ENCODE measurements at regions not wholly inside any gene's neighbourhood (a gene's known extent, or its start where the extent isn't known, plus 50 kb on each side); places are given as distances from the start of the nearest gene placed in this dataset.
"Not testable (repeated sequence)": the region's sequence is repeated elsewhere in the genome, so short reads cannot be mapped to it uniquely, and the experiment has no call there.

GRCh38 chr6:92361990-92362389 lies 1057.4 kb downstream of the EPHA7 start:
- DNase-seq, result no peak

DNA sequence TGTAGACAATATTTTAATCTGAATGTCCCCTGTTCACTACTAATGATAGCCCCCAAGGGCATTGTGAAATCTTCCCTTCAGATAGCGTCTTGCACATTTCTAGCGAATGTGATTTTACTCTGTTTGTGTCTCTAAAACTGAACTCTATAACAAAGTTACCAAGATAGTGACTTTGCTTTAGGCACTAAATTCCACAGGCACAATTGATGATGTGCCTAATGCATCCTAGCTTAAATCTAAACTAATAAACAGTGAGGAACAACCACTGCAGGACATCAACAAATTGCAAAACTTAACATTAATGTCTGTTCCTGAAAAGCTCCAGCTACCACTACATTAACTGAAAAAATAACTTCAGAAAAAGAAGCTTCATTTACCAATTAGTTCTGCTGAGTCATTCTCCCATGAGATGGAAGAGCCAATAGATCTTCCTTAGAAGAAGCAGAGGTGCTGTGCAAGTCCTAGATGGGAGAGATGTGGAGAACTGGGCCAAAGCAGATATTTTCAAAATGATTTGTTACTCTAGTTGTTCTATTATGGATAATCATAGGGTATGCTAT lies 1065.0 kb downstream of the EPHA7 start:
- no peak for DNase-seq

- DNase-seq, result no peak
Measured at GRCh38 chr6:92352130-92352529, 1067.2 kb downstream of the EPHA7 start.

- no peak for DNase-seq
Measured at GRCh38 chr6:92341201-92341600, 1078.2 kb downstream of the EPHA7 start.

- no peak for DNase-seq
Measured at GRCh38 chr6:92339936-92340640, 1079.3 kb downstream of the EPHA7 start.

GRCh38 chr6:92337571-92337970 lies 1081.8 kb downstream of the EPHA7 start:
- no peak for DNase-seq

- no peak for DNase-seq
Measured at GRCh38 chr6:92329208-92329847, 1090.0 kb downstream of the EPHA7 start.

- DNase-seq, result no peak
Measured at GRCh38 chr6:92315312-92315711, 1104.0 kb downstream of the EPHA7 start.

DNA sequence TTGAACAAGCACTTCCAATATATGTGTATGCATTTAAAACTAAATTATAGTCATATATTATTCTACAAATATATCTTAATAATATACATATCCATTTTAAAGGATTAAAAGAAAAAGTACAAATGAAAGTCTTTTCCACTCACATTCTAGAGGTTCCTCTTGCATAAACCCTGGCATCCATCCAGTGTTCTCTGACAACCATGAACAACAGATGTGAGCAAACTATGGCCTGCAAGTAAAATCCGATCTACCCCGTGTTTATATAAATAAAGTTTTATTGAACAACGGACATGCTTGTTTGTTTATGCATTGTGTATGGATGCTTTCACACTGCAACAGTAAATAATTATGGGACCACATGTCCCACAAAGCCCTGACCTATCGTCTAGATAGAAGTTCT lies 1122.3 kb downstream of the EPHA7 start:
- no peak for DNase-seq

GRCh38 chr6:92292067-92292466 lies 1127.3 kb downstream of the EPHA7 start:
- DNase-seq, result no peak

GRCh38 chr6:92289831-92290230 lies 1129.5 kb downstream of the EPHA7 start:
- DNase-seq, result no peak

DNA sequence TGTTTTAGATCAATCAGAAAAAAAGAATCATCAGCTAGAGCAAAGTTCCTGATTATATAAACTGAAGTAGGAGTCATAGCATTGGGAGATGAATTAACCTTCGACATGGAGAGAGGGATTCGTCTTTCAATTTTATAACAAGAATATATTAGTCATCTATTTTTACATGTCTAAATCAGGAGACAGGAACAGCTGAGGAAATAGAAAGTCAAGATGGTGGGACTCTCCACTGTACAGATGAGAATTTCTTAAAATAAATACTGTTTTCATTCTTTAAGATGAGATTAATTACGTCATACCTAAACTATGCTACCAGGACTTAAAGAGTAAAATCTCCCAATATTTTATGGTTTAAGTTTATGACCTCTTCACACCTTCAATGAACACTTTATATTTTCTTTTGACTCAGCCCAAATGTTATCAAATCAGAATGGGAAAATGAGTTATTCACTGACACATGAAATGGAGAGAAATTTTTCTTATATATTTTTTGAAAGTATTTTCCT lies 1137.7 kb downstream of the EPHA7 start:
- no peak for DNase-seq

DNA sequence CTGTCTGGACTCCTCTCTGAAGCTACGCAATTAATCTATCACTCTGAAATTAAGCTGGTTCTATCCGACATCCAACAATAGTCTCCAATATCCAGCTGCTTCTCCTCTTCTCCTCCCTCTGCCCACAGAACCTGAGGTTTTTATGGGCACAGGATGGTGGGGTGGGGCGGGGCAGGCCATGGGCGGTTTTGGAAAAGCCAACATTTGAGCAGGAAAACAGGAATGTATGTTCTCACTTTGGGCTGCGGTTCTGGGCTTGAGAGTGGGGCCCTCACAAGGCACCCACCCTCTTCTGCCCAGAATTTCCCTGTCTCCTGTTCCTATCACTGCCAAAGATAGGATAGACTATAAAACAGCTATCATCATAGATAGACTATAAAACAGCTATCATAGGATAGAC lies 1144.2 kb downstream of the EPHA7 start:
- DNase-seq, result no peak

GRCh38 chr6:92274588-92274987 lies 1144.8 kb downstream of the EPHA7 start:
- no peak for DNase-seq

GRCh38 chr6:92273694-92274093 lies 1145.7 kb downstream of the EPHA7 start:
- DNase-seq, result no peak

DNA sequence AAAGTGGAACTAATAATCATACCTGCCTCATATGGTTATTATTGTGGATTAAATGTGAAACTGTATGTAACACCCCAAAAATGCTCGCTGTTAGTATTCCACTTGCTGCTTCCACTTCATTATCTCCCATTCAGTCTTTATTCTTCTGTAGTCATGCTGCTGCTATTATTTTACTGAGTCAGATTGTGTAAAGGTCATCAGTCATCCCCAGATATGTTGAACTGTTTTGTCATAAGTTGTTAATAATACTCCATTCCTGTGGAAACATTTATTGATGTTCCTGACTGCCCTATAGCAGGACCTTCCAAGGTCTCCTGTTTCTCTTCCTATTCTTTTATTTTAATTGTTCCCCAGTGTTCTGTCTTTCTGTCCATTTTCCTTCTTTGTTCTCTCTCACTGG lies 1148.3 kb downstream of the EPHA7 start:
- no peak for DNase-seq

DNA sequence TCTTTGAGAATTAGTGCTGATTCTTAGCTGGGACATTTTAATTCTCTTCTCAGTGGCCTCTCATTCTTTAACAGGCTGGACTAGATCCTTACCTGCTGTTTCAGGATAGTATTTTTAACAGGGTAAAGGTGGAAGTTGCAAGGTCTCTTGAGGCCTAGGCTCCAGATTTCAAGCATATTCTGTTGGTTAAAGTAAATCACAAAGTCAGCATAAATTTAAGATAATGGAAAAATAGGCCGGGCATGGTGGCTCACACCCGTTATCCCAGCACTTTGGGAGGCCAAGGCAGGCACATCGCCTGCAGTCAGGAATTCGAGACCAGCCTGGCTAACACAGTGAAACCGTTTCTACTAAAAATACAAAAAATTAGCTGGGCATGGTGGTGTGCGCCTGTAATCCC lies 1149.0 kb downstream of the EPHA7 start:
- DNase-seq, result no peak

DNA sequence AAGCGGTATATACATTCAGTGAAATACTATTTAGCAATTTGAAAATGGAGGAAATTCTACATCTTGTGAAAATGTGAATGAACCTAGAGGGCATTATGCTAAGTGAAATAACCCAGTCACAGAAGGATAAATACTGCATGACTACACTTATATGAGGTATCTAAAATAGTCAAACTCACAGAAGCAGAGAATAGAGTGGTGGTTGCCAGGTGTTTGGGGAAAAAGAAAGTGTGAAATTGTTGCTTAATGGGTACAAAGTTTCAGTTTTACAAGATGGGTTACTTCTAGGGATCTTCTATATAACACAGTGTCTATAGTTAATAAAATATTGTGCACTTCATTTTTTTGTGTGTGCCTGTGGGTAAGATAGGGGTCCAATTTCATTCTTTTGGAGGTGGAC lies 1152.0 kb downstream of the EPHA7 start:
- no peak for DNase-seq

GRCh38 chr6:92263864-92264263 lies 1155.5 kb downstream of the EPHA7 start:
- no peak for DNase-seq

DNA sequence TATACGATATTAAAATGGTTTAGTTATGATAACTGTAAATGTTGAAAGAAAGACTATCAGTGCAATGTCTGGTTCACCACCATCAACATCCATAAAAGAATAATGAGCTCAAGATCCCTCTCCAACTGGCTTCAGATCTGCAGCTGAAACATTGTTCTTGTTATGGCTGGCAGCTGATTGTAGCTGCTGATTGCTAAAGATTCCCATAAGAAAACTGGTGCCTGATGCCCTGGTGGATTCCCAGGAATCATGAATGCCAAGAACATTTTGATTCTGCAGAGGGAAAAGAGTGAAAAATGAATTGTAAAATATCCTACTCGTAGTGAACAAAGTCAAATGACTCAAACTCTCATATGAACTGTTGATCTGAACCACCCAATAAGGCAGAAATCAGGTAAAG lies 1160.2 kb downstream of the EPHA7 start:
- no peak for DNase-seq

GRCh38 chr6:92243315-92243714 lies 1176.0 kb downstream of the EPHA7 start:
- DNase-seq, result no peak

GRCh38 chr6:92231171-92231701 lies 1188.1 kb downstream of the EPHA7 start:
- peak; percentile 100 for DNase-seq

- DNase-seq, result not testable (repeated sequence)
Measured at GRCh38 chr6:92219987-92220386, 1199.4 kb downstream of the EPHA7 start.

- DNase-seq, result no peak
Measured at GRCh38 chr6:92216717-92217116, 1202.6 kb downstream of the EPHA7 start.

Data from DMS153 (cell line).